Pulmonary artery endothelial cell (primary cell): ENCODE measurements at regions not wholly inside any gene's neighbourhood (a gene's known extent, or its start where the extent isn't known, plus 50 kb on each side); places are given as distances from the start of the nearest gene placed in this dataset.

Experiments used
- DNase-seq: peaks from one replicate; pipeline ENCODE4 v3.0.0-alpha.2; 2011; ENCODE audit warnings: low read depth, low spot score

DNA sequence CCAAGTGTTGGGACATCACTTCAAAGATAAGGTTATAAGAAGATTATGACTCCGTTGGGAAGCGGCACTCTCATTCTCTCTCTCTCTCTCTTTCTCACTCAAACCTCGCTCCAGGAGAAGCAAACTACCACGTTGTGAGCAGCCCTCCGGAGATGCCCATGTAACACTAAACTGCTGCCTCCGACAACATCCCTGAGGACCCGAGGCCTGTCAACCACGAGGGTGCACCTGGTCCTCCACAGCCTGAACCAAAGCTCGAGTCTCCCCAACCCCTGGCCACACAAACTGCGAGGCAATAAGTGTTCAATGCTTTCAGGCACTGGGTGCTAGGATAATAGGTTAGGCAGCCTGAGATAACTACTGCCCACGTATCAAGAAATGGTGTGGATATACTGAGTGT is 654.5 kb upstream of the ID2 start:
- DNase-seq, result no peak

DNA sequence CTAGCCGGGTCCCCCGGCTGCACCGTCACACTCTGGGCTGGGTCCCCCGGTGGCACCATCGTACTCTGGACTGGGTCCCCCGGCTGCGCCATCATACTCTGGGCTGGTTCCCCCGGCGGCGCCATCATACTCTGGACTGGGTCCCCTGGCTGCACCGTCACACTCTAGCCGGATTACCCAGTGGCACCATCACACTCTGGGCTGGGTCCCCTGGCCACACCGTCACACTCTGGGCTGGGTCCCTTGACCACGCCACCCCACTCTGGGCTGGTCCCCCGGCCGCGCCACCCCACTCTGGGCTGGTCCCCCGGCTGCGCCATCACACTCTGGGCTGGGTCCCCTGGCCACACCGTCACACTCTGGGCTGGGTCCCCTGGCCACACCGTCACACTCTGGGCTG is 653.8 kb upstream of the ID2 start:
- DNase-seq, result no peak

DNA sequence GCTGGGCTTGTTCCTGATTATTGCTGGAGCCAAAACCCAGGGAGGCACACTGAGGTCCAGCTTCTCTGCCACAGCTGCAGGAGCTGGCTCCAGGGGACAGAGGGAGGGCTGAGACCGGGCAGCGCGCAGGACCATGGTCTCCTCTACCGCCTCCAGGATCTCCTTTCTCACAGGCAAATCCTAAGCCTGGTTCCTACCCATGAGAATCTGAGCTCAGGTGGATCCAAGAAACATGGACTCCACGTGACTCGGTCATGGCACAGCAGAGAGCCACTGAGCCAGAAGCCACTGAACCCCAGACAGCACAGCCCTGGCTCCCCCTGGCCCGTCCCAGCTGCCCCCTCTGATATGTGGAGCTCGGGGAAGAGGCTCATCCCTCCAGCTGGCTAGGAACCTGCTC is 653.4 kb upstream of the ID2 start:
- no peak for DNase-seq

DNA sequence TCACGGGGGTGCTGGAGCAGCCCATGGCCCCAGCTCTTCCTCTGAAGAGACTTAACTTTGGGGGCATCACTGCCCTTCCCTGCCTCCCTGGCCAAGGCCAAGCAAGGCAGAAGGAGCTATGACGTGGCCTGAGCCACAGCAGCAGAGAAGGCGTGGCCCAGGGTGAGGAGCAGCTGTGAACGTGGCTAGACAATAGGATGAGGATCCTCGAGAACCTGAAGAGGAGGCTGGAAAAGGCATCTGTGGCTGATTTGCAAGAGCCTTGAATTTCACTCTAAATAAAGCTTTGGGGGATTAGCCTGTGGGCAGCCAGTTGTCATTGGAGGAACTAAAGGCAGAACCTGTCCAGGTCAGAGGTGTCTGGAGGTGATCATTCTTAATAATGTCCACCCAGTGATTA is 652.9 kb upstream of the ID2 start:
- DNase-seq, result no peak

DNA sequence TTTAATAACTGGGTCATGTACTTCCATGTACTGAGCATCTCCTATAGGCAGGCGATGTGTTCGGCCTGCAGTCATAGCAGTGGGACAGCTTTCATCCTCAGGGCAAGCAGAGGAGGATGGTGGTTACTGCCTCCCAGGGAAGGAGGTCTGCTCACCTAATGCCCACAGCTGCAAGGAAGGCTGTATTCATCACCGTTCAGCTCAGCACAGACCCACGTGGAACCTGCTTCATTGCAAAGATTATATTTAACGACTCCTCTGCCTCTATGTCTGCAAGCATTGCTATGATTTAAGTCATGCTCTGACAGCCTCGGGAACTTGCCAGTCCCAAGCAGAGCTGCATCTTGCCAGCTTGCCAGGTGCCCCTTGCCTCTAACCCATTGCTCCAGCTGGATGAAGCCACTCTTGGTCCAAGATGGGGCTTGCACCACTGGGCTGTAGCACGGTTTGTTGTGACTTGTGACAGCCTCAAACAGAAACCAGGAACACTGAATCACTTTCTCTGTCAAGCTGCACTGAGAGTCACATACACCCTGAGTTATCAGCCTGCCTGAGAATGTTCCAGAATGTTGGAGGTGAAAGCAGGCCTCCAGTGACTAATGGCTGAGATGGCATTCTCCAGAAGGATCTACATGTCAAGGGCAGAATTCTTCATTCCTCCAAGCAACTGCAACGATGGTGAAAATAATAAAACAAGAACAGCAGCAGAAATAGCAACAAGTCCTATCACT is 651.1 kb upstream of the ID2 start:
- DNase-seq, result no peak

DNA sequence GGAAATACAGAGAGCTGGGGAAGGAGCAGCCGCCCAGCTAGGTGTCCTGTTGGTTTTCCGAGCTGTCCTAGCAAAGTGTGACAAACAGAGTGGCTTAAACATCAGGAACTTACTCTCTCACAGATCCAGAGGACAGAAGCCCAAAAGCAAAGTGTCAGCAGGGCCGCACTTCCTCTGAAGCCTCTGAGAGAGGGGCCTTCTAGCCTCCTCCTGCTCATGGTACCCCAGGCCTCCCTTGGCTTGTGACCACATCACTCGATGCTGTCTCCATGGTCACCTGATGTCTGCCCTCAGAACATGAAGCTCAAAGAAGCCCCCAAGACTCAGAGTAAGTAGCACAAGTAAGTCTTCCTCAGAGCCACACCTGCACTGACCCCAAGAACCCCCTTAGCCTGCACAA is 650.5 kb upstream of the ID2 start:
- no peak for DNase-seq

DNA sequence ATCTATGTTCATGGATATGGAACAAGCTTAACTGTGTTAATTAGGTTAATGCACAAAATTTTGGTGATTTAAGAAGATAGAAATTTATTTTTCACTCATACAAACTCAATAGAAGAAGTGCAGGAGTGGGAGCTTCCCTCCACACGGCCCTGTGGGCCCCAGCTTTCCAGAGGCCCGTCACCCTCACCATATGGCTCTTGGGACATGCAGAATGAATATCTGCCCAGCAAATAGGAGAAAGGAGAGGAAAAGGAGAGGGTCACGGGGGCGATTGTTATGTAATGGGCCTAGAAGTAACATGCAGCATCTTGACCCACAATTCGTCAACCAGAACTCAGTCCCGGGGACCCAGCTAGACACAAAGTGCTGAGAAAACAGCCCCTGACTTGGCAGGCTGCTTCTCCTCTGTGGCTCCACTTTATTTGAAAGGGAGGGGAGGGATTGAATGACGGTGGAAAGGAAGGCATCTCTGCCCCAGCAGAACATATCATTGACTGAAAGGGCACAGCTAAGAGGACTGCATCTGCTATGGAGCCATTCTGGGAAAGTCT is 648.2 kb upstream of the ID2 start:
- DNase-seq, result no peak

DNA sequence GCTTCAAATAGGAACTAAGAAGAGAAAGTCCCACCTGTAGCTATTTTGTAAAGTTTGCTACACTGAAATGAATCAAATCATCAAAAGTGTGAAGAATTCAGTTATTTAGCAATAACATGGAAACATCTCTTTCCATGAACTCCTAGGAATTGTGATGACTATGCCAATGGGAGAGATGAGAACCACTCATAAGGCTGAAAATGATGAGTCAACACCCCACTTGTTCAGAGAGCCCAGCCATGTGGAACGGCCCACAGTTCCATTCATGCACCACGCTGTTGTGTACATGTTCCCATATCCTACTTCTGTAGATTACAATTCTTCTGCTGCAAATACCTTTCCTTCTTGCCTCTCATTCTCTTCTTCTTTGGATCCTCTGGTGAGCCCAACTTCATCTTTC is 645.5 kb upstream of the ID2 start:
- DNase-seq, result no peak

DNA sequence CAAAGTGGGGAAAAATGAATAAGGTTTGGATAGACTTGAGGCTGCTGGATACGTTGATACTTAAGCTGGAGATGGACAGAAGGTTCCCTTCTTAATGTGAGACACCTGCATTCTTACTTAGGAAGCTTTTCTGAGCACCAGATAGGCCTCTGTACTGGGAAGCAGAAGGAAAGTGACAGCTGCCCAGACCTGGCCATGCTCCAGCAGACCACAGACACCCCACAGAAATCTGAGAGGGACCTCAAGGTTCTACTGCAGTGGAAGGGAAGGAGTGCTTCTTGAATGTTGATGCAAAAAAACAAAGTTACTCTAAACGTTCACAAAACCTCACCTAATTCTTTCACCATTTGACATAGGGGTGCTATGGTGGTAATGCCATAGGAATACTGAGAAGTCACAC is 642.1 kb upstream of the ID2 start:
- no peak for DNase-seq

DNA sequence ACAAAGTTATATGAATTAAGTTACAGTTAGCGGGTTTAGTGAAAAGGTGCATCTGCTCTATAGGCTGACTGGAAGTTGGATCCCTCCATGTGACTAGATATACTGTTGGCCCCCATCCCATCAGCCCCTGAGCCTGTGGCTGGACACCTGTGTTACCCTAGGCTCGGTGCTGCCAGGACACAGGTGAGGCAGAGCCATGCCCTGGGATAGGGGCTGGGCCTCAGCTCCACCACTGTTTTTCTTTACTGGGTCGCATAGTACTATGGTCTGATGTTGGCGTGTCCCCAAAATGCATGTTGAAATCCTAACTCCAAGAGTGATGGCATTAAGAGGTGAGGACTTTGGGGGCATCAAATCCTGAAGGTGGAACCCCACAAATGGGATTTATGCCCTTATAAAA is 638.6 kb upstream of the ID2 start:
- DNase-seq, result no peak

DNA sequence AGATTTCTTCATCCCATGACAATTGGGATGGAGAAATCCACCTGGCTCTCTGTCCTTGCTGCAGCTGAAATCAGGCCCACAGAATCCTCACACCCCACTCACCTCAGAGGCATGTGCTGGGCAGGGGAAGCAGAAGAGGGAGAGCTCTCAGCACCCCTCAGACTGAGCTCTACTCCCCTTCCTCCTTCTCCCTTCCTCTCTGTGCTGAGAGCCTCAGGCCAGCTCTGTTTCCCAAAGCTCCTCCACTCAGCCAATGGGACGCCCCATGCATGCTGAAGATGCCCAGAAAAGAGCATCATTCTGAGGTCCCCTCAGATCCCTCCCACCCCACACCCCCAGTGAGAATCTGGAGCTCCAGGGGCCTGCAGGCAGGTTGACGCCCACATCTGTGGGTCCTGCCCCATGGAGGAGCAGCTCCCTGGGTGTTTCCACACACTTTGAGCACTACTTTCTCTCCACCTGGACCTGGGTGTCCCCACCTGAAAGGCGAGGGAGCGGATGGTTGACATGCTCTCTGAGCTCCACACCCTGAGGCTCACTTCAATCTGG is 637.7 kb upstream of the ID2 start:
- no peak for DNase-seq

DNA sequence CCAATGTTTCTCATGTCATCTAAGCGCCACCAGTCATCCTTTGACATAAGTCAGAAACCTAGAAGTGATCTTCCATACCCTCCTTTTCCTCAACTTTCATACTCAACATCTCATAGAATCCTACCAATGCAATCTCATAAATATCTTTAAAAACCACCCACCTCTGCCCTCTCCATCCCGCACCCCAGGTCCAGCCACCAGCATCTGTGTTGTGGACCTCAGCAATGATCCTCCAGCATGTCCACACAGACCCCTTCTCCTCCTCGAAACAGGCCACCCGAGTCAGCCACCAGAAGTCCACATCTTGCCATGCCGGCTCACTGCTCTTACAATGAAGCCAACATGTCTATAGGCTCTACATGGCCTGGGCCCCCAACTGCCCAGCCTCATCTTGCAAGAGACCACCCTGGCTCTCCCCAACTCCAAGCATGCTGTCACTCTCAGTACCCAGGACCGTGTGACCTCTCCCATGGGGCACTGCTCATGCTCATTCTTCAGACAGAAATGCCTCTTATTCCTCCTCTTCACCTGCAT is 636.7 kb upstream of the ID2 start:
- no peak for DNase-seq

DNA sequence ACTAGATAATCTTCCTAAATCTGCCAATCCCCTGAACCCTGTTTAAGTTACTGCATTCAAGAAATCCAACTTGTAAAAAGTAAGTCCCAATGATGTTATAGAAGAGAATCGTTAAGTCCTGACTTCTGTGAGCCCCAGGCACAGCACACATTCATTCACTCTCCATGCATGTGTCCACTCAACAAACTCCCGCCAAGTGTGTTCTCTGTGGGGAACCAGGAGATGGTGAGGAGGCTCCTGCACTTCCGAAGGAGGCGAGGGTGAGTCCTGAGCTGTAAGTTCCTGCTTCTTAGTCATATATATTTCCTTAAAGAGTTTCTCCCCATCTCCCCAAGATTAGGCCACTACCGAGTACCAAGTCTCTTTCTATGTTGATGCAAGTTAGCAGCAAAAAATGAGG is 635.0 kb upstream of the ID2 start:
- DNase-seq, result no peak

DNA sequence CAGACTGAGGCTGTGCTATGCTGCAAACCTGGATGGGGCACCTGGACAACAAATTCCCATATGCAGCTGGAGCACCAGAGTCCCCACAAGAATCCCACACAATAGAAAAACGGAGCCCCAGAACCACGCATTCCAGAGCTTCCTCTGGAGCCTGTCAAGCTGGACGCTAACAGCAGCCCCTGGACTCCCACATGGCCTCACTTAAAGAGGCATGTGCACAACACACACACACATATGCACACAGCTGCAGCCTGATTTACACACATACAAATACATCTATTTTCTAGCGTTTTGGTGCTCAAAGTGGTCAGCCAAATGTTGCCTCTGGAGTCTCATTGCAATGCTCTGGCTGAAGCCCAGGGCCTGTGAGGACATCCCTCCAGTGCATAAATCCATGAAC is 632.7 kb upstream of the ID2 start:
- no peak for DNase-seq

DNA sequence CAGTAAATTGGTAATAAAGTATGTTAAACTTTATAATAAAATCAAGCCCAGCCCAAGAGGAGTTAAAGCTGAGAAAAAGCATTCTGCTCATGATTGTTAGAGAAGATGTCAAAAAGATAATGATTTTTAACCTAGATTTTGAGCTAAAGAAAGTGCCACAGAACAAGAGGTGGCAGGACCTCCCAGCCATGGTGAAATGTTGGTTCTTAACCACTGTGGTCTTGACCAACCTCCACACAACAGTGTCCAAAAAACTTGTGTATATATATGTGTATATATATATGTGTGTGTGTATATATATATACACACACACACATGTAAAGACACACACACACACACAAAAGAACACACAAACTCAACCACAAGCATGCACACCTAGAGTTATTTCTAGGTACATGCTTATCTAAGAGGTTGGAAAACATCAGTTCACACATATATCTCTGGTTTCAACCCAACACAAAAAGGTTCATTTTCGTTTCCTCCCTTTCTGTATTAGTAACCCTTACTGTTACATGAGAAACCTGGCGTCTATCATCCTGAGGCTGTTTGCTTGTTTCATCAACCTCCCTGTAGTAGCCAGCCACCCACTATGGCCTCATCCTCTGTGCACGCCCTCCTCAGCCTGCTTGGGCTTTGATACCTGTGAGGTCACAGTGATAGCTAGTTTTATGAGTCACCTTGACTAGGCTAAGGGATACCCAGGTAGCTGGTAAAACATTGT is 631.8 kb upstream of the ID2 start:
- no peak for DNase-seq

DNA sequence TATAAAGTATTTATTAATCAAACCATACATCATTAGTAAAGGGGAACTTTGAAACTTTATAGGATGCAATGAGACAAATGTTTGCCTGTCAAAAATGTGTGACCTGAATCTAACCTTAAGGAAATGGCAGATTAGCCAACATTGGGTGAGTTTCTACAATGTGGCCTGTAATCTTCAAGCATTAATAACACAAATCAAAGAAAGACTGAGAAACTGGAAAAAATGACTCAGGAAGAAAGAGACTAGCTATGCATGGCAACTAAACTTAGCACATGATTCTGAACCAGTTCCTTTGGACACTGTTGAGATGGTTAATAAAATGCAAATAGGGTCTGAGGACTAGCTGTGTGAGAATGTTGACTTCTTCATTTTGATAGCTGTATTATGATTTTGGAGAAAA is 628.6 kb upstream of the ID2 start:
- DNase-seq, result no peak

DNA sequence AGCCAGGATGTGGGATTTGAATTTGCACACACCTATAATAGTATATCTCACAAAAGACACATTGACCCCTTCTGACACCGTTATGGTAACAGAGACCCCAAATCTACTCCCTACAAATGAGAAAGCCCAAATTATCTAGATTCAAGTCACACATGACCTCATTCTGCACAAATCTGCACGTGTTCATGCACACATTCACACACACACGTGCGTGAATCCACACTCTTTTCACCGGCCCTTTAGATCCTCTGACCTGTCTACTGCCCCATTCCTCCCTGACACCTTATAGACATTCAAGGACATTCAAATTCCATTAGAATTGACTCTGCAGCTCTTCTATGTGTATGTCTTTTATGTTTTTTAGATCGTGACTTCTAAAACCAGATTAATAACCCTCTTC is 627.8 kb upstream of the ID2 start:
- DNase-seq, result no peak

DNA sequence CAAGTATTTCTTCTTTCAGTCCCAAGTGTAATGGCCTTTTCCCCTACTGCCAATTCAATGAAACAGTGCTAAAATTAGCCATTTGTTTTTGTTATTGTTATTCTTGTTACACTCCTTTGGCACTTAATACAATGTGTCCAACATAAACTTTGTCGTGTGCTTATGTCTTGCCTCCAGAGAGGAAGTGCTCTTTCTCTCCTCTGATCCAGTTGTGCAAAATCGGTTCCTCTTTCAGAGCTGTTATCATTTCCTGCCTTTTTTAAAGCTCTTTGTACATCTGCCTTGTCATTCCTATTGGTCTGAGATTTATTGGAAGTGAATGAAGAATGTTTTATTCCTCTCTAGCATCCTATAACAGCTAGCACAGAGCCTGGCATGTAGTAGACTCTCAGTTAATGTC is 623.2 kb upstream of the ID2 start:
- no peak for DNase-seq

DNA sequence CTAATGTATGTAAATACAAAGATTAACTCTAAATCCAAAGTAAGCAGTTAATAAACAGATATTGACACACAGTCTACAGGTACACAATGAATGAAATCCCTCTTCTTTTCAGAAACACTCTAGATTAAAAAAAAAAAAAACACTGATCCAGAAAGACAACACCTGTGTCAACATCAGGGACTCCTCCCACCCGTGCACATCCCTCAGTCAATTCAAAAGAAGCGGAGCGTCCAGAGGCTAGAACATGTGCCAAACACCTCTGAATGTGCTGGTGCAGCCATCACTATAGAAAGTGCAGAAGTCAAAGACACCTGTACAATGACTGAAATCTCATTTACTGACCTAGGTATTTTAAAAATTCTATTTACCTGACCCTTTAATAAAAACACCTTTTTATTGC is 622.6 kb upstream of the ID2 start:
- no peak for DNase-seq

DNA sequence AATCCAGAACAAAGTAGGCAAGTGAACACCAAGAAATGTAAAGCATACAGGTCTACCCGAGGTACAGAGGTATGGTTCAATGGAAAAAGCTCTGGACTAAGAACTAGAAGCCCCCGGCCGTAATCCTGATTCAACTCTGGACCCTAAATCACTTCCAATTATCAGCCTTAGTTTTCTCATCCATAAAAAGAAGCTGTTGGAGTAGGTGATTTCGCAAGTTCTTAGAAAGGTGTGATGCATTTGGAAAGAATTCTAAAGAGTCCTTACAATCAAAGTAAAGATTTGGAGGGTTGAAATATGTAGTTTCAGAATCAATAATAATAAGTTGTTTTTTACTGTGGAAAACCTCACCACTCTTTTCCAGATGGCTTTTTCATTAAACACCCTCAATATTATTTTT is 622.1 kb upstream of the ID2 start:
- no peak for DNase-seq

DNA sequence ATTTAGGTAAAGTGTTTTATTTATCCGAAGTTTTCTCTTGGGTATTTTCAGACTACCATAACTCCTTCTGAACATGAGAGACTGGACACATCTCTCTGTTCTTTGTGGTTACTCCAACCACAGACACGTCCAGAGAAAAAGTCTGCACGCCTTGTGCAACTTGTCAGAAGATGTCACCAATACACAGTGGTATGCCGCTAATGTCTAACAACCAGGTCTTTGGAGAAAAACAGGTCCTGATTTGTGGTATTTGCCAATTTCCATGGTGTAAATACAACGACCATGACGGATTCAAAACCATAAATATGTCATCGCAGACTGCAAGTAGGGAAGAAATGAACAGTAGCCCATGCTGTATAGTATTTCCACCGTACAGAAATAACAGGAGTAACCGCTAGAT is 620.6 kb upstream of the ID2 start:
- DNase-seq, result no peak

DNA sequence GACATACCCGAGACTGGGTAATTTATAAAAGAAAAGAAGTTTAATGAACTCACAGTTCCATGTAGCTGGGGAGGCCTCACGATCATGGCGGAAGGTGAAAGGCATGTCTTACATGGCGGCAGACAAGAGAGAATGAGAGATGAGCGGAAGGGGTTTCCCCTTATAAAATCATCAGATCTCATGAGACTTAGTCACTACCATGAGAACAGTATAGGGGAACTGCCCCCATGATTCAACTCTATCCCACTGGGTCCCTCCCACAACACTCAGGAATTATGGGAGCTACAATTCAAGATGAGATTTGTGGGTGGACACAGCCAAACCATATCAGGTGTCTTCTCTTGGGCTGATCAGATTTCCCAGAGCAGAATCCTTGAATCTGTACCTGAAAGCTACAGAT is 617.3 kb upstream of the ID2 start:
- no peak for DNase-seq

DNA sequence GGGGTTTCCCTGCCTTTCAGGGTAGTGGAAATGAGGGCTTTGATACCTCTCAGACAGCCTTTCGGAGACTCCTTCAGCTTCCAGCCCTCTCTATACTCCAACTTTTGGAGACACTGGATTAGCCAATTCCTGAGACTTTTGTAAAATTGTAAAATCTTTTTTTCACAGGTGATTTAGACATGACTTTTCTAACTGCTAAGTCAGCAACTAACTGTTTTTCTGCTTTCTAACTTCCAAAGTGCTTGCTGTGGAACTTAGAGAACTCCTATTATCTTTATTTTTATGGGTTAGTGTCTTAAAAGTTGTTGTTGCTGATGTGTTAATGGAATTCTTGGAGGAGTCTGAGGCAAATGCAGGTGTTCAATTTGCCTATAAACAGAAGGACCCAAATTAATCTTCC is 616.7 kb upstream of the ID2 start:
- DNase-seq, result no peak
